ENCODE measurements at regions not wholly inside any gene's neighbourhood (a gene's known extent, or its start where the extent isn't known, plus 50 kb on each side); places are given as distances from the start of the nearest gene placed in this dataset.

DNA sequence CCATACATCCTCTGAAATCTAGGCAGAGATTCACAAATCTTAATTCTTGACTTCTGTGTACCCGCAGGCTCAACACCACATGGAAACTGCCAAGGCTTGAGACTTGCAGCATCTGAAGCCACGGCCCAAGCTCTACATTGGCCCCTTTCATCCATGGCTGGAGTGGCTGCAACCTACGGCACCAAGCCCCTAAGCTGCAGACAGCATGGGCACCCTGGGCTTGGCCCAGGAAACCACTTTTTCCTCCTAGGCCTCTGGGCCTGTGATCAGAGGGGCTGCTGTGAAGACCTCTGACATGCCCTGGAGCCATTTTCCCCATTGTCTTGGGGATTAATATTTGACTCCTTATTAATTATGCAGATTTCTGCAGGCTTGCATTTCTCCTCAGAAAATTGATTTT is 457.9 kb downstream of the GRIA2 start:
- Histone ChIP-seq H3K9me2 (replicated peaks; ENCODE audit: low read depth, low read length) (no peaks in the 10 kb centered on the region), H3K4me2 (ENCODE audit: low read depth, low read length, poor library complexity, severe bottlenecking) (no peak overlapping the region), H3K4me1 (ENCODE audit: insufficient read depth, low read length, poor library complexity, severe bottlenecking) (no peaks in the 10 kb centered on the region), H3K27me3 (ENCODE audit: insufficient read depth, low read length, poor library complexity, severe bottlenecking) (no peaks in the 10 kb centered on the region), H3F3A (ENCODE audit: low read depth) (no peaks in the 10 kb centered on the region), H3K4me3 (ENCODE audit: low read length, poor library complexity, severe bottlenecking) (no peak overlapping the region), H4K20me1 (ENCODE audit: insufficient read depth, low read length, poor library complexity, severe bottlenecking) (no peaks in the 10 kb centered on the region), H3K9ac (ENCODE audit: low read depth, low read length, poor library complexity, severe bottlenecking) (no peak overlapping the region), H3K79me2 (ENCODE audit: insufficient read depth, low read length) (no peaks in the 10 kb centered on the region), H3K9me3 (ENCODE audit: insufficient read depth, low read depth, low read length) (no peaks in the 10 kb centered on the region), H3K36me3 (ENCODE audit: insufficient read depth, low read length) (no peaks in the 10 kb centered on the region), H2AFZ (ENCODE audit: low read length) (no peak overlapping the region)
- no peak for TF ChIP-seq EZH2phosphoT487 (IDR thresholded peaks at IDR 0.05; ENCODE audit: borderline replicate concordance)
- TF ChIP-seq, protein P1, sequence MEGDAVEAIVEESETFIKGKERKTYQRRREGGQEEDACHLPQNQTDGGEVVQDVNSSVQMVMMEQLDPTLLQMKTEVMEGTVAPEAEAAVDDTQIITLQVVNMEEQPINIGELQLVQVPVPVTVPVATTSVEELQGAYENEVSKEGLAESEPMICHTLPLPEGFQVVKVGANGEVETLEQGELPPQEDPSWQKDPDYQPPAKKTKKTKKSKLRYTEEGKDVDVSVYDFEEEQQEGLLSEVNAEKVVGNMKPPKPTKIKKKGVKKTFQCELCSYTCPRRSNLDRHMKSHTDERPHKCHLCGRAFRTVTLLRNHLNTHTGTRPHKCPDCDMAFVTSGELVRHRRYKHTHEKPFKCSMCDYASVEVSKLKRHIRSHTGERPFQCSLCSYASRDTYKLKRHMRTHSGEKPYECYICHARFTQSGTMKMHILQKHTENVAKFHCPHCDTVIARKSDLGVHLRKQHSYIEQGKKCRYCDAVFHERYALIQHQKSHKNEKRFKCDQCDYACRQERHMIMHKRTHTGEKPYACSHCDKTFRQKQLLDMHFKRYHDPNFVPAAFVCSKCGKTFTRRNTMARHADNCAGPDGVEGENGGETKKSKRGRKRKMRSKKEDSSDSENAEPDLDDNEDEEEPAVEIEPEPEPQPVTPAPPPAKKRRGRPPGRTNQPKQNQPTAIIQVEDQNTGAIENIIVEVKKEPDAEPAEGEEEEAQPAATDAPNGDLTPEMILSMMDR (conservative IDR thresholded peaks at IDR 0.05; ENCODE audit: low read length) = no peak

DNA sequence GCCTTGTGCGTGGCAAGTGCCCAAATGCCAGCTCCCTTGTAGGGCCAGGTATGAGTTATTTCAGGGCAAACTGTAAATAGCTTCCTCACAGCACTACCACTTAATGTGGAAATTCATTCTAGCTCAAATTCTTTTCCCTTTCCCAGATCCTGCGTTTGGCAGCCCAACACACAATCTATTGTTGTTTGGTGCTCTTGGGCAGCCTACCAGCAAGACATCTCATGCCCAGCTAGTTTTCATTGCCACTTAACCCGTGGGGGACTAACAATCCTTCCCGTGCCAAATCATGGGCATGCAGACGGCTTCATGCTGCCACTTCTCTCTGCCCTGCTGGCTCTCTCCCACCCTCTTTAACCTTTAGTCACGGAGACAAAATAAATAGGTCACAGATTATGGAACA is 454.2 kb downstream of the GRIA2 start:
- Histone ChIP-seq H3K79me2 (ENCODE audit: insufficient read depth, low read length) (no peaks in the 10 kb centered on the region), H3K4me2 (ENCODE audit: low read depth, low read length, poor library complexity, severe bottlenecking) (no peak overlapping the region), H3K9me3 (ENCODE audit: insufficient read depth, low read depth, low read length) (no peaks in the 10 kb centered on the region), H3F3A (ENCODE audit: low read depth) (no peaks in the 10 kb centered on the region), H3K4me3 (ENCODE audit: low read length, poor library complexity, severe bottlenecking) (no peak overlapping the region), H2AFZ (ENCODE audit: low read length) (no peak overlapping the region), H4K20me1 (ENCODE audit: insufficient read depth, low read length, poor library complexity, severe bottlenecking) (no peaks in the 10 kb centered on the region), H3K9me2 (replicated peaks; ENCODE audit: low read depth, low read length) (no peaks in the 10 kb centered on the region), H3K4me1 (ENCODE audit: insufficient read depth, low read length, poor library complexity, severe bottlenecking) (no peaks in the 10 kb centered on the region), H3K36me3 (ENCODE audit: insufficient read depth, low read length) (no peaks in the 10 kb centered on the region), H3K27me3 (ENCODE audit: insufficient read depth, low read length, poor library complexity, severe bottlenecking) (no peaks in the 10 kb centered on the region), H3K9ac (ENCODE audit: low read depth, low read length, poor library complexity, severe bottlenecking) (no peak overlapping the region)
- TF ChIP-seq EZH2phosphoT487 (IDR thresholded peaks at IDR 0.05; ENCODE audit: borderline replicate concordance) = no peak
- TF ChIP-seq, protein P1 (conservative IDR thresholded peaks at IDR 0.05; ENCODE audit: low read length) = no peak

DNA sequence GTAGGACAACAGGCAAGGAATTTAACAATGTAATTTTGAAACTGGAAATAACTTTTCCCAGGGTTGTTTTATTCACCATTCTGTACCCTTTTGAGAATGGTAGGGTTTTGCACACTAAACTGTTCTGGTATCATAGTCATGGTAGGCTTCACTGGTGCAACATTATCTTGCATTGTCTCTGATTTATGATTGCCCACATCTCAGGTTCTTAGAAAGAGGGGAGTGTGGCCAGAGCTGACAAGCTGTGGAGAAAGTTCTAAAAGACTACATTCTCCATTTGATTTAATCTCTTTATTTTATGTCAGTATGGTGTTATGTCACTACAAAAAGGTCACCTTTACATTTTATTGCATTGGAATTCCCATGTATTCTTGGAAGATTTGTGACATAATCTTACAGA is 447.3 kb downstream of the GRIA2 start:
- no peak overlapping the region for H3K9ac ChIP-seq (ENCODE audit: low read depth, low read length, poor library complexity, severe bottlenecking)
- H3K4me1 ChIP-seq (ENCODE audit: insufficient read depth, low read length, poor library complexity, severe bottlenecking) = no peaks in the 10 kb centered on the region

More for the DNA sequence above, 447.3 kb downstream of the GRIA2 start:
- no peaks in the 10 kb centered on the region for H3K79me2 ChIP-seq (ENCODE audit: insufficient read depth, low read length)
- H3K36me3 ChIP-seq (ENCODE audit: insufficient read depth, low read length) = no peaks in the 10 kb centered on the region
- H3K9me2 ChIP-seq (replicated peaks; ENCODE audit: low read depth, low read length) = no peaks in the 10 kb centered on the region
- no peaks in the 10 kb centered on the region for H3F3A ChIP-seq (ENCODE audit: low read depth)
- no peak overlapping the region for H2AFZ ChIP-seq (ENCODE audit: low read length)
- no peaks in the 10 kb centered on the region for H3K27me3 ChIP-seq (ENCODE audit: insufficient read depth, low read length, poor library complexity, severe bottlenecking)
- TF ChIP-seq, protein P1 (conservative IDR thresholded peaks at IDR 0.05; ENCODE audit: low read length) = no peak
- no peak for TF ChIP-seq EZH2phosphoT487 (IDR thresholded peaks at IDR 0.05; ENCODE audit: borderline replicate concordance)
- H4K20me1 ChIP-seq (ENCODE audit: insufficient read depth, low read length, poor library complexity, severe bottlenecking) = no peaks in the 10 kb centered on the region
- no peak overlapping the region for H3K4me3 ChIP-seq (ENCODE audit: low read length, poor library complexity, severe bottlenecking)
- H3K4me2 ChIP-seq (ENCODE audit: low read depth, low read length, poor library complexity, severe bottlenecking) = no peak overlapping the region
- no peaks in the 10 kb centered on the region for H3K9me3 ChIP-seq (ENCODE audit: insufficient read depth, low read depth, low read length)

Data from Loucy (cell line).